ENCODE measurements at regions not wholly inside any gene's neighbourhood (a gene's known extent, or its start where the extent isn't known, plus 50 kb on each side); places are given as distances from the start of the nearest gene placed in this dataset.

- Histone ChIP-seq H3K4me1 (peaks cover 8% of the 10 kb centered on the region), H3K27me3 (no peaks in the 10 kb centered on the region), H3K4me3 (no peak overlapping the region), H3K36me3 (no peaks in the 10 kb centered on the region), H3K9me3 (no peaks in the 10 kb centered on the region), H3K27ac (no peak overlapping the region)
- intact Hi-C loops (cut with DNase I) = no loop called here
- TF ChIP-seq POLR2AphosphoS5 (IDR thresholded peaks at IDR 0.05; ENCODE audit: insufficient read depth in 1 of 2, low read depth in 1 of 2) (no peak), CTCF (IDR thresholded peaks at IDR 0.05) (no peak), POLR2A (IDR thresholded peaks at IDR 0.05) (no peak)
- no peak for DNase-seq (ENCODE audit: extremely low spot score in 2 of 2)
Observed at GRCh38 chr20:48065833-48066232, 280.6 kb upstream of the SULF2 start.

GRCh38 chr20:48064929-48065328 is 279.6 kb upstream of the SULF2 start:
- intact Hi-C loops (cut with DNase I) = no loop called here
- H3K9me3 ChIP-seq = no peaks in the 10 kb centered on the region
- no peak overlapping the region for H3K4me3 ChIP-seq
- peaks cover 8% of the 10 kb centered on the region for H3K4me1 ChIP-seq
- no peak for DNase-seq (ENCODE audit: extremely low spot score in 2 of 2)
- H3K27ac ChIP-seq = no peak overlapping the region
- no peaks in the 10 kb centered on the region for H3K36me3 ChIP-seq
- no peak for TF ChIP-seq POLR2A (IDR thresholded peaks at IDR 0.05)
- no peak for TF ChIP-seq POLR2AphosphoS5 (IDR thresholded peaks at IDR 0.05; ENCODE audit: insufficient read depth in 1 of 2, low read depth in 1 of 2)
- TF ChIP-seq CTCF (IDR thresholded peaks at IDR 0.05) = no peak
- no peaks in the 10 kb centered on the region for H3K27me3 ChIP-seq

- no peaks in the 10 kb centered on the region for H3K9me3 ChIP-seq
- TF ChIP-seq POLR2AphosphoS5 (IDR thresholded peaks at IDR 0.05; ENCODE audit: insufficient read depth in 1 of 2, low read depth in 1 of 2) (no peak), CTCF (IDR thresholded peaks at IDR 0.05) (no peak), POLR2A (IDR thresholded peaks at IDR 0.05) (no peak)
- no peak for DNase-seq (ENCODE audit: extremely low spot score in 2 of 2)
- no peak overlapping the region for H3K4me3 ChIP-seq
- H3K27ac ChIP-seq = no peak overlapping the region
- H3K27me3 ChIP-seq = no peaks in the 10 kb centered on the region
- H3K36me3 ChIP-seq = no peaks in the 10 kb centered on the region
- intact Hi-C loops (cut with DNase I) = no loop called here
- H3K4me1 ChIP-seq = peaks cover 8% of the 10 kb centered on the region
Observed at GRCh38 chr20:48060841-48061720, 275.8 kb upstream of the SULF2 start.

GRCh38 chr20:48058611-48059559 is 273.6 kb upstream of the SULF2 start:
- no peak overlapping the region for H3K27ac ChIP-seq

More at GRCh38 chr20:48058611-48059559, 273.6 kb upstream of the SULF2 start:
- H3K36me3 ChIP-seq = no peaks in the 10 kb centered on the region
- DNase-seq (ENCODE audit: extremely low spot score in 2 of 2) = no peak
- no peak overlapping the region for H3K4me3 ChIP-seq
- no peaks in the 10 kb centered on the region for H3K4me1 ChIP-seq
- intact Hi-C loops (cut with DNase I) = no loop called here
- no peaks in the 10 kb centered on the region for H3K27me3 ChIP-seq
- TF ChIP-seq POLR2AphosphoS5 (IDR thresholded peaks at IDR 0.05; ENCODE audit: insufficient read depth in 1 of 2, low read depth in 1 of 2) = no peak
- no peak for TF ChIP-seq CTCF (IDR thresholded peaks at IDR 0.05)
- no peak for TF ChIP-seq POLR2A (IDR thresholded peaks at IDR 0.05)
- no peaks in the 10 kb centered on the region for H3K9me3 ChIP-seq
